Progenitor cell of endocrine pancreas (in vitro differentiated cells): ENCODE measurements at regions not wholly inside any gene's neighbourhood (a gene's known extent, or its start where the extent isn't known, plus 50 kb on each side); places are given as distances from the start of the nearest gene placed in this dataset.

Source experiments
- DNase-seq: peaks from one replicate; pipeline ENCODE4 v3.0.0; 2021; ENCODE audit warnings: low spot score; ENCODE audit not compliant: unreplicated experiment
- H3K27ac Mint-ChIP-seq: 2 replicates; pipeline ENCODE4 v1.8.0; 2021; ENCODE audit warnings: mild to moderate bottlenecking, moderate library complexity, mixed read lengths
- H3K27me3 Mint-ChIP-seq: 2 replicates; pipeline ENCODE4 v1.8.0; 2021; ENCODE audit warnings: mixed read lengths
- H3K36me3 Mint-ChIP-seq: 2 replicates; pipeline ENCODE4 v1.8.0; 2022; ENCODE audit warnings: mixed read lengths; ENCODE audit not compliant: insufficient read depth
- H3K4me1 Mint-ChIP-seq: 2 replicates; pipeline ENCODE4 v1.8.0; 2021; ENCODE audit warnings: low read depth, mixed read lengths
- H3K4me3 Mint-ChIP-seq: 2 replicates; pipeline ENCODE4 v1.8.0; 2021; ENCODE audit warnings: low read depth, mild to moderate bottlenecking, moderate library complexity, mixed read lengths
- H3K9me3 Mint-ChIP-seq: 2 replicates; pipeline ENCODE4 v1.8.0; 2021; ENCODE audit warnings: low read depth, mixed read lengths
- TF ChIP-seq, protein P1 (sequence below): fragments of 200-600 bp; sonication (generic); IDR thresholded peaks from one replicate; pipeline ENCODE4 v1.5.0; 2021; ENCODE audit warnings: antibody characterized with exemption, mild to moderate bottlenecking; ENCODE audit not compliant: unreplicated experiment

DNA sequence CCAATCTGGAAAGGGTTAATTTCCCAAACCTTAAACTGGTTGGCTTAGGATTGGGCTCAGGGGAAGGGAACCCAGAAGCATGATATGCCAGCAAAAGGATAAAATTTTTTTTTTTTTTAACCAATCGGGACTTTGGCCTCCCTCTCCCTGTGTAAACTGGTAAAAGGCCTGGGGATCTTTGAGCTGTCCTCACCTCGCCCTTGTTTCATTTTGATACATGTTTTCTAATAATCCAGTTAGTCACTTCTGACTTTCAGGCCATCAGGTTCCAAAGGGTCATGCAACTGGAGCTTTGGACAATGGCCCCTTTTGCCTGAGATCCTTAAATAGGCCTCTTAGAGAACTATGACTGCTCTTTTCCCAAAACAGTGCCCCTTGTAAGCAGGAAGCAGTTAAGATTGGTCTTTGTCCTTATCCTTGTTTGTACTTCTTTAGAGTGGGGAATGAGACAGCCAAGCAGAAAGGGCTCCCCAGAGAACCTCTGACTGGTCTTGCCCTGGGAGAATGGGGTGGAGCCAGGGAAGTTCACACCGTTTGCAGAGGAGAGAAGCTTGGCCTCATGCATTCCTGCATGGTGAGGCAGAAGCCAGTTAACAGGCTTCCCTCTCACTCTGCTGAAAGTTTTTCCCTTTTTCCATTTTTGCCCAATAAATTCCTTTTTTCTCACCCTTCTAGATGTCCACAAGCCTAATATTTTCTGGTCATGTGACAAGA lies 424.2 kb upstream of the CNTNAP2 start:
- no peaks in the 10 kb centered on the region for H3K27me3 Mint-ChIP-seq
- no peak overlapping the region for H3K27ac Mint-ChIP-seq
- TF ChIP-seq, protein P1, sequence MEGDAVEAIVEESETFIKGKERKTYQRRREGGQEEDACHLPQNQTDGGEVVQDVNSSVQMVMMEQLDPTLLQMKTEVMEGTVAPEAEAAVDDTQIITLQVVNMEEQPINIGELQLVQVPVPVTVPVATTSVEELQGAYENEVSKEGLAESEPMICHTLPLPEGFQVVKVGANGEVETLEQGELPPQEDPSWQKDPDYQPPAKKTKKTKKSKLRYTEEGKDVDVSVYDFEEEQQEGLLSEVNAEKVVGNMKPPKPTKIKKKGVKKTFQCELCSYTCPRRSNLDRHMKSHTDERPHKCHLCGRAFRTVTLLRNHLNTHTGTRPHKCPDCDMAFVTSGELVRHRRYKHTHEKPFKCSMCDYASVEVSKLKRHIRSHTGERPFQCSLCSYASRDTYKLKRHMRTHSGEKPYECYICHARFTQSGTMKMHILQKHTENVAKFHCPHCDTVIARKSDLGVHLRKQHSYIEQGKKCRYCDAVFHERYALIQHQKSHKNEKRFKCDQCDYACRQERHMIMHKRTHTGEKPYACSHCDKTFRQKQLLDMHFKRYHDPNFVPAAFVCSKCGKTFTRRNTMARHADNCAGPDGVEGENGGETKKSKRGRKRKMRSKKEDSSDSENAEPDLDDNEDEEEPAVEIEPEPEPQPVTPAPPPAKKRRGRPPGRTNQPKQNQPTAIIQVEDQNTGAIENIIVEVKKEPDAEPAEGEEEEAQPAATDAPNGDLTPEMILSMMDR = no peak
- H3K36me3 Mint-ChIP-seq = no peaks in the 10 kb centered on the region
- H3K9me3 Mint-ChIP-seq = peaks cover 3% of the 10 kb centered on the region
- no peak overlapping the region for H3K4me3 Mint-ChIP-seq
- no peaks in the 10 kb centered on the region for H3K4me1 Mint-ChIP-seq
- DNase-seq = no peak

GRCh38 chr7:145691377-145691914 lies 425.2 kb upstream of the CNTNAP2 start:
- Mint-ChIP-seq H3K27ac (no peak overlapping the region), H3K36me3 (no peaks in the 10 kb centered on the region), H3K4me1 (no peaks in the 10 kb centered on the region), H3K9me3 (no peaks in the 10 kb centered on the region), H3K4me3 (no peak overlapping the region), H3K27me3 (no peaks in the 10 kb centered on the region)
- TF ChIP-seq, protein P1 = no peak
- no peak for DNase-seq

DNA sequence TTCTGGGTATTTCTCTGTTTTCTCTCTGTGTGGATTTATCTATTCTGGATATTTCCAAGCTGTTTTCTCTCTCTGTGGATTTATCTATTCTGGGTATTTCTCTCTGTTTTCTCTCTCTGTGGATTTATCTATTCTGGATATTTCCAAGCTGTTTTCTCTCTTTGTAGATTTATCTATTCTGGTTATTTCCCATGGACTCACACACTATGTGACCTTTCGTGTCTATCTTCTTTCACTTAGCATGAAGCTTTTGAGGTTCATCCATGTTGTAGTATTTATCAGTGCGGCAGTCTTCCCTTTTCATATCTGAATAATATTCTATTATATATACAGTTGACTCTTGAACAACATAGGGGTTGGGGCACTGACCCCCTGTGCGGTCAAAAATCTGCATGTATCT lies 435.0 kb upstream of the CNTNAP2 start:
- H3K27me3 Mint-ChIP-seq = no peaks in the 10 kb centered on the region
- TF ChIP-seq, protein P1 = no peak
- H3K27ac Mint-ChIP-seq = no peak overlapping the region
- no peaks in the 10 kb centered on the region for H3K9me3 Mint-ChIP-seq
- H3K4me1 Mint-ChIP-seq = no peaks in the 10 kb centered on the region
- DNase-seq = no peak
- no peaks in the 10 kb centered on the region for H3K36me3 Mint-ChIP-seq
- no peak overlapping the region for H3K4me3 Mint-ChIP-seq

DNA sequence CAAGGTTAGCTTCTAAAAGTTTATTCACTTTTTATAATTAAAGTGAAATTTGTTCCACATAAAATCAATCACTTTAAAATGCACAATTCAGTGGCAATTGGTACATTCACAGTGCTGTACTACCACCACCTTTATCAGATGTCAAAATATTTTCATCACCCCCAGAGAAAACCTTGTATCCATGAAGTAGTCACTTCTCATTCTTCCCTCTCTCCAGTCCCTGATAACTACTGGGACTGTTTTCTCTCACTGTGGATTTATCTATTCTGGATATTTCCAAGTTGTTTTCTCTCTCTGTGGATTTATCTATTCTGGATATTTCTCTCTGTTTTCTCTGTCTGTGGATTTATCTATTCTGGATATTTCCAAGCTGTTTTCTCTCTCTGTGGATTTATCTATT lies 435.4 kb upstream of the CNTNAP2 start:
- Mint-ChIP-seq H3K9me3 (no peaks in the 10 kb centered on the region), H3K27ac (no peak overlapping the region), H3K36me3 (no peaks in the 10 kb centered on the region), H3K4me1 (no peaks in the 10 kb centered on the region), H3K4me3 (no peak overlapping the region), H3K27me3 (no peaks in the 10 kb centered on the region)
- TF ChIP-seq, protein P1 = no peak
- DNase-seq = no peak

DNA sequence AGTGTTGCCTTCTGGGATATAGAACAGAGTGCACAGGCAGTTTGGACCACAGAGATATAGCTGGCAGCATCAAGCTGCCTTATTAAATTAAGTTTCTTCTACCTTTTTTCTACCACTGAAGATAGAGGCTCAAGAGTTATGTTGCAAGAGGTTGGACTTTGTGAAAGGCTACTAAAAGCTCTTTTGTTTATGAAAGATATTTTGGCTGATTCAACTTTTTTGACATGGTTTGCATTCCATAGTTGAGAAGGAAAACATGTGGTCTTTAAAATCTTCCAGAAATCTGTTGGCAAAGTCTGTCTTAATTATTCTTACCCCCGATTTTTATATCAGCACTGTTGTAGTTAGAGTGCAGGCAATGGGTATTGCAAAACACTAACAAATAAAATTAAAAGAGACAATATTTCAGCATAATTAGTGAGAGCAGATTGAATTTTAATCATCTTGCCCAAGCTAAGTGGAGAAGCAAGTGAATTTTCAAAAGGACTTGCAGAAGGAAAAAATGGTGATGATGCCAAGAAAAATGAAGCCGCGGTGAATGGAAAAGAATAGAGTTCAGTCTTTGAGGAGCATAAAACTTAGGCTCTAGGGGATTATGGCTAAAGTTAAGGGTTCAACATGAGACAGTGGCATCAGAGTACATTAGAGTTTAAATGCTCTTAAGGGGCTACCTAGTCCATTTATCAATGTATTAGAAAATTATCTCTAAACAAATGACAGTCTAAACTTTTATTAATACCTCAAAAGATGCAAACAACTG lies 450.9 kb upstream of the CNTNAP2 start:
- Mint-ChIP-seq H3K4me3 (no peak overlapping the region), H3K9me3 (peaks cover 12% of the 10 kb centered on the region), H3K36me3 (no peaks in the 10 kb centered on the region), H3K27me3 (no peaks in the 10 kb centered on the region), H3K27ac (no peak overlapping the region), H3K4me1 (no peaks in the 10 kb centered on the region)
- TF ChIP-seq, protein P1 = no peak
- no peak for DNase-seq
